Mesenchymal stem cell (in vitro differentiated cells and primary cell): ENCODE measurements at regions not wholly inside any gene's neighbourhood (a gene's known extent, or its start where the extent isn't known, plus 50 kb on each side); places are given as distances from the start of the nearest gene placed in this dataset.

Experiments
- DNase-seq: peaks from one replicate; pipeline ENCODE4 v3.0.0-alpha.2; 2013
- H2AFZ ChIP-seq: one replicate; pipeline ENCODE4 v1.6.1; 2013; ENCODE audit warnings: low read depth, mild to moderate bottlenecking, control low read depth, inconsistent platforms, low read length, moderate library complexity
- H2AK5ac ChIP-seq: 2 replicates; pipeline ENCODE4 v1.6.1; 2013; ENCODE audit warnings: low read length, moderate library complexity, mild to moderate bottlenecking, inconsistent platforms; ENCODE audit not compliant: severe bottlenecking
- H2BK120ac ChIP-seq: one replicate; pipeline ENCODE4 v1.6.1; 2013; ENCODE audit warnings: low read depth, mild to moderate bottlenecking, inconsistent platforms, low read length, moderate library complexity
- H2BK12ac ChIP-seq, 2 experiments: one replicate each; pipeline ENCODE4 v1.6.1; 2013; ENCODE audit warnings: inconsistent platforms in 2 of 2, low read length in 2 of 2, mild to moderate bottlenecking in 2 of 2, moderate library complexity in 2 of 2, control low read depth in 1 of 2
- H2BK15ac ChIP-seq: one replicate; pipeline ENCODE4 v1.6.1; 2013; ENCODE audit warnings: mild to moderate bottlenecking, low read depth, inconsistent platforms; ENCODE audit not compliant: poor library complexity, severe bottlenecking
- H2BK5ac ChIP-seq: 2 replicates; pipeline ENCODE4 v1.6.1; 2013; ENCODE audit warnings: low read depth, mild to moderate bottlenecking, low read length, control low read depth, inconsistent platforms; ENCODE audit not compliant: poor library complexity, severe bottlenecking
- H3K14ac ChIP-seq, 2 experiments: one replicate each; pipeline ENCODE4 v1.6.1; 2013; ENCODE audit warnings: inconsistent platforms in 2 of 2, low read length in 2 of 2, control low read depth in 1 of 2, mild to moderate bottlenecking in 1 of 2, moderate library complexity in 1 of 2
- H3K18ac ChIP-seq, 2 experiments: one replicate each; pipeline ENCODE4 v1.6.1; 2013; ENCODE audit warnings: inconsistent platforms in 2 of 2, low read length in 2 of 2, control low read depth in 1 of 2, low read depth in 1 of 2, mild to moderate bottlenecking in 1 of 2
- H3K23ac ChIP-seq, 2 experiments: one replicate each; pipeline ENCODE4 v1.6.1; 2013; ENCODE audit warnings: inconsistent platforms in 2 of 2, low read length in 2 of 2, mild to moderate bottlenecking in 2 of 2, moderate library complexity in 2 of 2, control low read depth in 1 of 2
- H3K27ac ChIP-seq: 2 replicates; pipeline ENCODE4 v1.5.1; 2013; ENCODE audit warnings: mild to moderate bottlenecking, moderate library complexity, low read length, control low read depth, inconsistent platforms; ENCODE audit not compliant: poor library complexity, severe bottlenecking
- H3K27me3 ChIP-seq, 2 experiments: 2 replicates each; pipeline versions ENCODE4 v1.6.1 to v1.7.0; 2013; ENCODE audit warnings: low read length in 2 of 2, mild to moderate bottlenecking in 2 of 2, moderate library complexity in 2 of 2, control low read depth in 1 of 2, inconsistent platforms in 1 of 2; ENCODE audit not compliant: control insufficient read depth in 1 of 2, insufficient read depth in 1 of 2
- H3K36me3 ChIP-seq, 2 experiments: 2 replicates each; pipeline versions ENCODE4 v1.6.1 to v1.7.0; 2013; ENCODE audit warnings: low read length in 2 of 2, control low read depth in 1 of 2, inconsistent platforms in 1 of 2, low read depth in 1 of 2, mild to moderate bottlenecking in 1 of 2; ENCODE audit not compliant: insufficient read depth in 2 of 2, control insufficient read depth in 1 of 2
- H3K4ac ChIP-seq, 2 experiments: one replicate each; pipeline ENCODE4 v1.6.1; 2013; ENCODE audit warnings: inconsistent platforms in 2 of 2, low read length in 2 of 2, mild to moderate bottlenecking in 2 of 2, moderate library complexity in 2 of 2, control low read depth in 1 of 2, low read depth in 1 of 2
- H3K4me1 ChIP-seq: 2 replicates; pipeline ENCODE4 v1.6.1; 2013; ENCODE audit warnings: low read depth, low read length, control low read depth; ENCODE audit not compliant: control insufficient read depth, insufficient read depth
- H3K4me2 ChIP-seq: 2 replicates; pipeline ENCODE4 v1.6.1; 2013; ENCODE audit warnings: low read length, mild to moderate bottlenecking, inconsistent platforms; ENCODE audit not compliant: poor library complexity, severe bottlenecking
- H3K4me3 ChIP-seq, 2 experiments: 2 replicates each; pipeline versions ENCODE4 v1.5.1 to v1.7.0; 2013; ENCODE audit warnings: low read length in 2 of 2, mild to moderate bottlenecking in 2 of 2, control low read depth in 1 of 2, low read depth in 1 of 2; ENCODE audit not compliant: insufficient read depth in 1 of 2
- H3K79me1 ChIP-seq: replicated peaks from 2 replicates; pipeline ENCODE4 v1.6.1; 2013; ENCODE audit warnings: mild to moderate bottlenecking, control low read depth, low read length, inconsistent platforms; ENCODE audit not compliant: poor library complexity, severe bottlenecking
- H3K9ac ChIP-seq: 2 replicates; pipeline ENCODE4 v1.7.0; 2013; ENCODE audit warnings: mild to moderate bottlenecking, low read length, moderate library complexity
- H3K9me3 ChIP-seq: 2 replicates; pipeline ENCODE4 v1.7.0; 2013; ENCODE audit warnings: mild to moderate bottlenecking, low read length; ENCODE audit not compliant: control insufficient read depth
- H4K8ac ChIP-seq: one replicate; pipeline ENCODE4 v1.6.1; 2013; ENCODE audit warnings: inconsistent platforms, mild to moderate bottlenecking, low read length, moderate library complexity
- H4K91ac ChIP-seq: one replicate; pipeline ENCODE4 v1.6.1; 2013; ENCODE audit warnings: mild to moderate bottlenecking, low read length, inconsistent platforms
- WGBS: methylation state at CpG from one replicate; pipeline ENCODE4 v1.1.7; 2013; ENCODE audit warnings: mixed read lengths; 5-methylcytosine and 5-hydroxymethylcytosine counted together

DNA sequence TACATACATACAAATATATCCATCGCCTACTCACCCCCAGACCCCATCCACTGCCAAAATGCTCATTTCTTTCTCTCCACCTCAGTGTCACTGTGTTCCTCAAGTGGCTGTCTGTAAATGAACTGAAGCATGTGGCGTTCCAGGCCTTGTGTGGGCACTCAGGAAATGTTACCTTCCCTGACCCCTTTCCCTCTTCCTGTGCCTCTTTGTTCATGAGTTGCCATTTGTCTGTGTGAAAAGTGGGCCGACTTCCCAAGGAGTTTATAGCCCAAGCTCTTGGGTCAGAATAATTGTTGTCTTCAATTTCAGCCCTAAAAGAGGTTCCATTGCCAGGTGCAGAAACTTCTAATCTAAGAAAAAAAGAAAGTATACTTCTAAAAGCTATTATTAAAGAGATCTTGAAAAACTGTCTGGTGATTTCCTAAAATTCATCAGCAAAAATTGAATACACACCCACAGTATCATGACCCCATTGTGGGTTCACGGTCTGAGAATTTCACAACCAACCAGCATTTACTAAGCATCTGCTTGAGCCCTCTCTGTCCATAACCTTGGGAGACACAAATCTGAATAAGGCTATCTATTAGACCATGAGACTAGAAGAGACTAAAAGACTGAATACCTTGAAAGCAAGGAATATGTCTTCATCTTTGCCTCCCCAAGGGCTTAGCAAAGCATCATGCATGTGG, 201.4 kb upstream of the EEA1 start:
- H2BK15ac ChIP-seq, result no peak overlapping the region
- H3K4me3 ChIP-seq, result no peak overlapping the region
- H3K27ac ChIP-seq, result no peak overlapping the region
- no peak overlapping the region for H2BK120ac ChIP-seq
- H3K9ac ChIP-seq, result no peak overlapping the region
- no peaks in the 10 kb centered on the region for H3K9me3 ChIP-seq
- H4K8ac ChIP-seq, result no peak overlapping the region
- no peak overlapping the region for H2BK5ac ChIP-seq
- H3K14ac ChIP-seq, result no peak overlapping the region
- peaks cover 11% of the 10 kb centered on the region for H3K4me1 ChIP-seq
- no peak overlapping the region for H3K4me2 ChIP-seq
- H3K36me3 ChIP-seq, result no peaks in the 10 kb centered on the region
- WGBS, result 87% methylated on average over 3 of the region's 4 CpGs
- no peak overlapping the region for H4K91ac ChIP-seq
- no peak overlapping the region for H3K4ac ChIP-seq
- peaks cover 0 to 4% of the 10 kb centered on the region in 2 experiments for H3K27me3 ChIP-seq
- H3K79me1 ChIP-seq, result no peaks in the 10 kb centered on the region
- H2AFZ ChIP-seq, result no peak overlapping the region
- no peak overlapping the region for H2AK5ac ChIP-seq
- H2BK12ac ChIP-seq, result peak overlapping the region in 1 of 2 experiments; percentile 51
- no peak for DNase-seq
- no peak overlapping the region for H3K18ac ChIP-seq
- no peak overlapping the region for H3K23ac ChIP-seq

DNA sequence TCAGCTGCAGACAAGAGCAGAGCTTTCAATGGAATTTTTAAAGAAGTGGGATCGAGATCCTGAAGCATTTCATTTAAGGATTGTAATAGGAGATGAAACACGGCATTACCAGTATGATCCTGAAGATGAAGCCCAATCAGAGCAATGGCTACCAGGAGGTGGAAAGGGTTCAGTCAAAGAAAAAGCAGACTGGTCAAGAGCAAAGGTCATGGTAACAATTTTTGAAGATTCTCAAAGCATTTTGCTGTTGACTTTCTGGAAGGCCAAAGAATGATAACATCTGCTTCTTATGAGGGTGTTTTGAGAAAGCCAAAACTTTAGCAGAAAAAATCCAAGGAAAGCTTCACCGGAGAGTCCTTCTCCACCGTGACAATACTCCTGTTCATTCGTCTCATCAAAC, 204.3 kb upstream of the EEA1 start:
- Histone ChIP-seq H2AK5ac (no peak overlapping the region), H2BK12ac (no peak overlapping the region), H3K4ac (no peak overlapping the region), H4K91ac (no peak overlapping the region), H3K4me3 (no peak overlapping the region), H3K9ac (no peak overlapping the region), H3K18ac (no peak overlapping the region), H3K23ac (no peak overlapping the region), H2BK120ac (no peak overlapping the region), H4K8ac (no peak overlapping the region), H3K27ac (no peak overlapping the region), H3K4me2 (no peak overlapping the region), H2BK15ac (no peak overlapping the region), H2BK5ac (no peak overlapping the region), H3K79me1 (no peaks in the 10 kb centered on the region), H3K9me3 (no peaks in the 10 kb centered on the region), H3K36me3 (no peaks in the 10 kb centered on the region), H3K14ac (no peak overlapping the region), H3K27me3 (peaks cover 0 to under 1% of the 10 kb centered on the region in 2 experiments), H2AFZ (no peak overlapping the region), H3K4me1 (peaks cover 5% of the 10 kb centered on the region)
- 96% methylated on average over 5 of the region's 5 CpGs for WGBS
- DNase-seq, result no peak

DNA sequence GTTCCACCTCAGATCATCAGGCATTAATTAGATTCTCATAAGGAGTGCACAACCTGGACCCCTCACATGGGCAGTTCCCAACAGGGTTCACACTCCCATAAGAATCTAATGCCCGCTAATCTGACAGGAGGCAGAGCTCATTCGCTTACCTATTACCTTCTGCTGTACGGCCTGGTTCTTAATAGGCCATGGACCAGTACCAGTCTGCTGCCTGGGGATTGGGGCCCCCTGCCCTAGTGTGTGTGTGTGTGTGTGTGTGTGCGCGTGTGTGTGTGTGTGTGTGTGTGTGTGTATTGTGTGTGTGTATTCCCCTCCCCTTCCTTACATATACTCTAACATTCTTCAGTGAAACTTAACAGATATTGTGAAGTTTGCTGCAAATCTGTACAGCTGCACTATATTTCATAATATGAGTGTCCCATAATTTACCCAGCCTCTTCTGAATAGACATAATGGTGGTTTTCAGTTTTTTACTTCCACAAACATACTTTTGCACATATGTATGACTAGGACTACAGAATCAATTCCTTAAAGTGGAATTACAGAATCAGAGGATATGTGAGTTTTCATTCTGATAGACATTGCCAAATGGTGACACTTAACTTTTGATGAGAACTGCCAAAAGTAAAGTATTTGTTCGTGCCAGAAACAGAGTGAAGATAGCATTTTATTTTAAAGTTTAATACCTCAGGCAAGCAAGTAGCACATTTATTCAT, 205.2 kb upstream of the EEA1 start:
- peaks cover 4% of the 10 kb centered on the region for H3K4me1 ChIP-seq
- H2AFZ ChIP-seq, result no peak overlapping the region
- H2BK12ac ChIP-seq, result no peak overlapping the region
- H3K14ac ChIP-seq, result no peak overlapping the region
- no peaks in the 10 kb centered on the region for H3K36me3 ChIP-seq
- no peaks in the 10 kb centered on the region for H3K9me3 ChIP-seq
- H2AK5ac ChIP-seq, result no peak overlapping the region
- peak overlapping the region; percentile 52 for H4K91ac ChIP-seq
- H3K9ac ChIP-seq, result no peak overlapping the region
- H3K4me2 ChIP-seq, result no peak overlapping the region
- H3K18ac ChIP-seq, result peak overlapping the region in 1 of 2 experiments; percentile 52
- no peaks in the 10 kb centered on the region for H3K27me3 ChIP-seq
- H2BK120ac ChIP-seq, result no peak overlapping the region
- no peak overlapping the region for H3K4me3 ChIP-seq
- 100% methylated on average over 4 of the region's 6 CpGs for WGBS
- H3K23ac ChIP-seq, result no peak overlapping the region
- no peak overlapping the region for H3K4ac ChIP-seq
- no peak overlapping the region for H4K8ac ChIP-seq
- no peak for DNase-seq
- no peak overlapping the region for H2BK15ac ChIP-seq
- no peak overlapping the region for H3K27ac ChIP-seq
- no peaks in the 10 kb centered on the region for H3K79me1 ChIP-seq
- no peak overlapping the region for H2BK5ac ChIP-seq

DNA sequence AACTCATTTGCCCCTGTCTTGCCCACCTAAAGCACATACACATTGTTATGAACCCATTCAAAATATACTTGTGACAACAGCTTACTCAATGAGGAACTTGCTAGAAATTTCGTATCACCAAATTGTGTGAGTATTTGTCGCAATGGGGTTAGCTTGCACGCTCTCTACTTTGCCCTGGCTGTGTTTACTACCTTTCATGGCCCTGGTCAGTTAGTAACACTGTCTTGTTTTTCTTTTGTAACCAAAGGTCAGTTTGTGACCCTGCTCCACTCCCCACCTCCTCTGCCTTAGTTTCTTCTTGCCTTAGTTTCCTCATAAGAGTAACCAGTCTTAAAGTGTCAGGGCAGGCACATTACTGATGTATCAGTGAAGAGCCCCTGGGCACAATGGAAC, 205.8 kb upstream of the EEA1 start:
- H3K23ac ChIP-seq, result peak overlapping the region in 1 of 2 experiments; percentile 53
- H3K9ac ChIP-seq, result no peak overlapping the region
- peak overlapping the region in 1 of 2 experiments; percentile 73 for H3K4ac ChIP-seq
- peak overlapping the region; percentile 3 to 63 for H3K18ac ChIP-seq
- H3K14ac ChIP-seq, result no peak overlapping the region
- H2BK15ac ChIP-seq, result no peak overlapping the region
- no peak overlapping the region for H3K4me3 ChIP-seq
- H3K9me3 ChIP-seq, result no peaks in the 10 kb centered on the region
- no peak overlapping the region for H4K8ac ChIP-seq
- no peaks in the 10 kb centered on the region for H3K36me3 ChIP-seq
- DNase-seq, result no peak
- H3K4me2 ChIP-seq, result no peak overlapping the region
- H3K79me1 ChIP-seq, result no peaks in the 10 kb centered on the region
- H4K91ac ChIP-seq, result no peak overlapping the region
- H2BK120ac ChIP-seq, result no peak overlapping the region
- no peaks in the 10 kb centered on the region for H3K27me3 ChIP-seq
- peak overlapping the region; percentile 10 for H3K27ac ChIP-seq
- 97% methylated on average over 3 of the region's 3 CpGs for WGBS
- peak overlapping the region in 1 of 2 experiments; percentile 60 for H2BK12ac ChIP-seq
- H3K4me1 ChIP-seq, result peaks cover 4% of the 10 kb centered on the region
- H2AK5ac ChIP-seq, result no peak overlapping the region
- H2AFZ ChIP-seq, result peak overlapping the region; percentile 52
- no peak overlapping the region for H2BK5ac ChIP-seq
